K562 (cell line): ENCODE measurements at regions not wholly inside any gene's neighbourhood (a gene's known extent, or its start where the extent isn't known, plus 50 kb on each side); places are given as distances from the start of the nearest gene placed in this dataset.

ENCODE experiments used
- ATAC-seq: fragments of 200-7000 bp; cut with Tn5 transposase; 3 replicates; pipeline ENCODE4 v1.9.1; 2020; ENCODE audit warnings: moderate library complexity
- BruUV-seq: library from RNA; stranded (reverse); fragments of 400-500 nt; replicated peaks from 2 replicates; lab custom pipeline; 2021; lab: Mats Ljungman, UMichigan
- CTCF ChIA-PET: fragments of 300-600 bp; formaldehyde crosslinking; extraction: SDS; loops from one replicate; lab custom pipeline; 2021; ENCODE audit warnings: low intra/inter-chr PET ratio; lab: Yijun Ruan, JAX
- POLR2A ChIA-PET: fragments of 300-600, 350-650 bp; sonication (Branson Sonifier 250); formaldehyde crosslinking; extraction: SDS; loops from one replicate; lab custom pipeline; 2021; ENCODE audit warnings: antibody characterized with exemption, inconsistent platforms; lab: Yijun Ruan, JAX
- DNase-seq, 4 experiments: peaks; one replicate each; pipeline versions ENCODE4 v3.0.0 to v3.0.0-alpha.2; 2011 to 2018; ENCODE audit warnings: low spot score in 3 of 4, mixed read lengths in 3 of 4; ENCODE audit errors: extremely low read depth in 1 of 4
- FAIRE-seq: peaks from 2 replicates; lab custom pipeline; 2011; peaks lifted over from hg19 to GRCh38; lab: Jason Lieb, UNC
- H2AFZ ChIP-seq: 2 replicates; pipeline ENCODE4 v1.6.0; 2011; ENCODE audit warnings: low read depth, low read length, control low read depth, inconsistent platforms
- H3K27ac ChIP-seq: fragments of 200-600 bp; 3 replicates; pipeline ENCODE4 v1.8.0; 2011; ENCODE audit warnings: low read depth, mild to moderate bottlenecking, control low read depth, inconsistent platforms, low read length, moderate library complexity, mixed read lengths; ENCODE audit errors: extremely low read depth
- H3K27me3 ChIP-seq, 2 experiments: fragments of 300-600 bp in 1 of 2; 2 replicates in 1 of 2; 3 replicates in 1 of 2; pipeline versions ENCODE4 v1.6.0 to v1.8.0; 2011; ENCODE audit warnings: inconsistent platforms in 2 of 2, low read length in 2 of 2, mild to moderate bottlenecking in 1 of 2, mixed read lengths in 1 of 2, moderate library complexity in 1 of 2; ENCODE audit not compliant: control insufficient read depth in 2 of 2, insufficient read depth in 2 of 2
- H3K36me3 ChIP-seq: fragments of 300-600 bp; 3 replicates; pipeline ENCODE4 v1.8.0; 2011; ENCODE audit warnings: mild to moderate bottlenecking, low read length, inconsistent platforms; ENCODE audit not compliant: control insufficient read depth, insufficient read depth
- H3K4me1 ChIP-seq, 2 experiments: fragments of 200-600 bp in 1 of 2; replicated peaks in 1 of 2; 2 replicates in 1 of 2; 3 replicates in 1 of 2; pipeline versions ENCODE4 v1.5.1 to v1.8.0; 2011; ENCODE audit warnings: inconsistent platforms in 2 of 2, low read length in 2 of 2, mild to moderate bottlenecking in 1 of 2, mixed read lengths in 1 of 2, moderate library complexity in 1 of 2; ENCODE audit not compliant: control insufficient read depth in 2 of 2, insufficient read depth in 2 of 2
- H3K4me2 ChIP-seq: 2 replicates; pipeline ENCODE4 v1.6.1; 2011; ENCODE audit warnings: low read length, control low read depth, inconsistent platforms, mixed read lengths; ENCODE audit not compliant: insufficient read depth
- H3K4me3 ChIP-seq: fragments of 200-600 bp; sonication (generic), shearing (Covaris generic); 2 replicates; pipeline ENCODE4 v1.5.1; 2016; ENCODE audit warnings: control low read depth, inconsistent platforms
- H3K79me2 ChIP-seq: fragments of 200-600 bp; 3 replicates; pipeline ENCODE4 v1.8.0; 2011; ENCODE audit warnings: low read length, inconsistent platforms; ENCODE audit not compliant: control insufficient read depth, insufficient read depth
- H3K9ac ChIP-seq, 2 experiments: 2 replicates each; pipeline versions ENCODE4 v1.6.0 to v1.6.1; 2011; ENCODE audit warnings: low read depth in 2 of 2, low read length in 2 of 2, control low read depth in 1 of 2, inconsistent platforms in 1 of 2, mild to moderate bottlenecking in 1 of 2, mixed read lengths in 1 of 2; ENCODE audit not compliant: insufficient read depth in 1 of 2
- H3K9me1 ChIP-seq: one replicate; pipeline ENCODE4 v1.6.0; 2011; ENCODE audit warnings: inconsistent platforms, mild to moderate bottlenecking, low read length, moderate library complexity; ENCODE audit not compliant: control insufficient read depth, insufficient read depth
- H3K9me3 ChIP-seq: replicated peaks from 2 replicates; pipeline ENCODE4 v1.5.1; 2011; ENCODE audit warnings: low read depth, low read length, inconsistent platforms; ENCODE audit not compliant: control insufficient read depth, insufficient read depth
- H4K20me1 ChIP-seq: replicated peaks from 2 replicates; pipeline ENCODE4 v1.6.1; 2011; ENCODE audit warnings: low read length, inconsistent platforms, mixed read lengths; ENCODE audit not compliant: control insufficient read depth, insufficient read depth
- CBX3 ChIP-seq, 2 experiments: IDR thresholded peaks; 1 replicate in 1 of 2; 2 replicates in 1 of 2; pipeline ENCODE4 v1.6.1; 2012; ENCODE audit warnings: inconsistent platforms in 2 of 2, low read length in 2 of 2, borderline replicate concordance in 1 of 2, control low read depth in 1 of 2
- MTA1 ChIP-seq: fragments of 450-650 bp; IDR thresholded peaks from 2 replicates; pipeline ENCODE4 v1.6.1; 2017; ENCODE audit warnings: borderline replicate concordance
- ZNF384 ChIP-seq: IDR thresholded peaks from 2 replicates; pipeline ENCODE4 v1.6.1; 2012; ENCODE audit warnings: low read depth, low read length, improper control_type of control experiment
- WGBS: fragments of 100-300 bp; shearing (Covaris generic); methylation state at CpG from one replicate; pipeline ENCODE4 v1.1.6; 2016; ENCODE audit warnings: low coverage, mixed read lengths; ENCODE audit not compliant: insufficient coverage; ENCODE audit errors: missing lambda C conversion rate; 5-methylcytosine and 5-hydroxymethylcytosine counted together
- in situ Hi-C: fragments of 300-500 bp; cut with MboI; formaldehyde crosslinking; loops from 4 replicates; pipeline ENCODE4 v1.15.0; 2018; ENCODE audit warnings: inconsistent platforms, mixed read lengths
- intact Hi-C: fragments of 100-400 bp; cut with micrococcal nuclease; formaldehyde crosslinking; loops from 2 replicates; pipeline ENCODE4 v1.14.2; 2022
- TF ChIP-seq, protein P1 (sequence below): IDR thresholded peaks from 2 replicates; pipeline ENCODE4 v1.6.1; 2016; ENCODE audit warnings: missing genetic modification characterization, missing compliant biosample characterization
- TF ChIP-seq, protein P2 (sequence below): fragments of 250-450 bp; sonication (Bioruptor Pico); IDR thresholded peaks from 2 replicates; pipeline ENCODE4 v1.5.0; 2020; ENCODE audit warnings: mild to moderate bottlenecking, borderline replicate concordance
- TF ChIP-seq, protein P3 (sequence below): fragments of 250-450 bp; sonication (Bioruptor Pico); IDR thresholded peaks from 2 replicates; pipeline ENCODE4 v1.4.0; 2020; ENCODE audit warnings: mild to moderate bottlenecking
- TF ChIP-seq, protein P4 (sequence below): fragments of 250-450 bp; sonication (Bioruptor Pico); IDR thresholded peaks from 2 replicates; pipeline ENCODE4 v1.8.0; 2022; ENCODE audit warnings: moderate library complexity, mild to moderate bottlenecking, inconsistent platforms
- TF ChIP-seq, protein P5 (sequence below), 2 experiments: fragments of 450-650 bp; IDR thresholded peaks; 2 replicates each; pipeline ENCODE4 v1.6.1; 2018; ENCODE audit warnings: mild to moderate bottlenecking in 2 of 2, low read depth in 1 of 2; ENCODE audit not compliant: partially characterized antibody in 2 of 2

DNA sequence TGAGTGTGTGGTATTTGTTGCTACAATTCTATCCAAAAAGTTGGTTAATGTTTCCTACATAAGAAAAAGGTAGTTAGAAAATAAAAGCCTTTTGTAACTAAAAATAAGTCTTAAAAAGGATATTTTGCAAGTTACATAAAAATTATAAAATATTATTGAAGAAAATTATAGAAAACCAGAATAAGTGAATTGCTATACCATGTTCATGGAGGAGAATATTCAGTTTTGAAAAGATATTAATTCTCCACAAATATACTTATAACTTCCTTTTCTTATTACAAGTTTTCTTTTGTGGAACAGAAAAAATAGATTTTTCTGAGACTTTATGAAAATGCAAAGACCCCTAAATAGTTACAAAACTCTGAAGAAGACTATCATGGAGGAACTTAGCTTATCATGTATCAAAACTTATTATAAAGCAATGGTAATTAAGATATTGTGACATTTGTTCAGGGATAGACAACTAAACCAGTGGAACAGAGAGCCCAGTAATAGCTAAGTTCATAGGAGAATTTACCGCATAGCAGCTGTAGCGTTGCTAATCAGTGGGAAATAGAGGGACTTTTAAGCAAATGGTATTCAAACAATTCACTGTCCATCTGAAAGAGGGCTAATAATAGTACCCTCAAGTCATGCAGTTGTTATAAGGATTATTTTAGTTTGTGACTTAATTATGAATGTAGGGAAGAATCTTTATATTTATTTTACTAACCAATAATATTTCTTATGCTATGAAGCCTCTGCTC, 515.2 kb upstream of the ZNF608 start (continued):
- TF ChIP-seq, protein P1, sequence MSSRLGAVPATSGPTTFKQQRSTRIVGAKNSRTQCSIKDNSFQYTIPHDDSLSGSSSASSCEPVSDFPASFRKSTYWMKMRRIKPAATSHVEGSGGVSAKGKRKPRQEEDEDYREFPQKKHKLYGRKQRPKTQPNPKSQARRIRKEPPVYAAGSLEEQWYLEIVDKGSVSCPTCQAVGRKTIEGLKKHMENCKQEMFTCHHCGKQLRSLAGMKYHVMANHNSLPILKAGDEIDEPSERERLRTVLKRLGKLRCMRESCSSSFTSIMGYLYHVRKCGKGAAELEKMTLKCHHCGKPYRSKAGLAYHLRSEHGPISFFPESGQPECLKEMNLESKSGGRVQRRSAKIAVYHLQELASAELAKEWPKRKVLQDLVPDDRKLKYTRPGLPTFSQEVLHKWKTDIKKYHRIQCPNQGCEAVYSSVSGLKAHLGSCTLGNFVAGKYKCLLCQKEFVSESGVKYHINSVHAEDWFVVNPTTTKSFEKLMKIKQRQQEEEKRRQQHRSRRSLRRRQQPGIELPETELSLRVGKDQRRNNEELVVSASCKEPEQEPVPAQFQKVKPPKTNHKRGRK (tag) = no peak
- TF ChIP-seq ZNF384 (no peak), CBX3 (IDR thresholded peaks at IDR 0.05; ENCODE audit: borderline replicate concordance in 1 of 2, low read length in 2 of 2) (no peak)
- TF ChIP-seq, protein P2, sequence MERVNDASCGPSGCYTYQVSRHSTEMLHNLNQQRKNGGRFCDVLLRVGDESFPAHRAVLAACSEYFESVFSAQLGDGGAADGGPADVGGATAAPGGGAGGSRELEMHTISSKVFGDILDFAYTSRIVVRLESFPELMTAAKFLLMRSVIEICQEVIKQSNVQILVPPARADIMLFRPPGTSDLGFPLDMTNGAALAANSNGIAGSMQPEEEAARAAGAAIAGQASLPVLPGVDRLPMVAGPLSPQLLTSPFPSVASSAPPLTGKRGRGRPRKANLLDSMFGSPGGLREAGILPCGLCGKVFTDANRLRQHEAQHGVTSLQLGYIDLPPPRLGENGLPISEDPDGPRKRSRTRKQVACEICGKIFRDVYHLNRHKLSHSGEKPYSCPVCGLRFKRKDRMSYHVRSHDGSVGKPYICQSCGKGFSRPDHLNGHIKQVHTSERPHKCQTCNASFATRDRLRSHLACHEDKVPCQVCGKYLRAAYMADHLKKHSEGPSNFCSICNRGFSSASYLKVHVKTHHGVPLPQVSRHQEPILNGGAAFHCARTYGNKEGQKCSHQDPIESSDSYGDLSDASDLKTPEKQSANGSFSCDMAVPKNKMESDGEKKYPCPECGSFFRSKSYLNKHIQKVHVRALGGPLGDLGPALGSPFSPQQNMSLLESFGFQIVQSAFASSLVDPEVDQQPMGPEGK (CRISPR knock-in tag) = no peak
- TF ChIP-seq, all 486 proteins: peak for 0

DNA sequence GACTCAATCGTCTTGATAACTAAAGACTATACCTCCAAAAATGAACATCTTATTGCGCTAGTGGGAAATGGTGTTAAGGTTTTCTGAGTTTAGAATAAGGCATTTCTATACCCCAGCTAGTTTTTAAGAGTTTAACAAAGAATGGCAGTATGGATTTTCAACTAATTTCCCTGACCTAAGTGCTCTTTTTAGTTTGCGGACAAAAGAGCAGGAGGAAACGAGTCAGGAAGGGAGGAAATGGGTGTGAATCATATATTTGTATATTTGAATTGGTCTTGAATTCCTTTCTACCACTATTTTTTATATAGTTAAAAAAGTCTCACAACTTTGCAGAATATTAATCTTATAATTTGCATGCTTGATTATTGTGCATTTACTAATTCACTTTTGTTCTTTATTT, 516.3 kb upstream of the ZNF608 start:
- POLR2A ChIA-PET = no interaction called here
- in situ Hi-C loops = no loop called here
- no TSS peak for BruUV-seq
- Histone ChIP-seq H3K9me1 (no peaks in the 10 kb centered on the region), H3K27ac (no peak overlapping the region), H3K4me1 (no peaks in the 10 kb centered on the region), H2AFZ (no peak overlapping the region), H3K79me2 (no peaks in the 10 kb centered on the region), H4K20me1 (no peaks in the 10 kb centered on the region), H3K36me3 (no peaks in the 10 kb centered on the region), H3K27me3 (no peaks in the 10 kb centered on the region), H3K4me2 (no peak overlapping the region), H3K9ac (no peak overlapping the region), H3K9me3 (peaks cover 4% of the 10 kb centered on the region; the same call in 1 of the 2 replicates), H3K4me3 (no peak overlapping the region)
- CTCF ChIA-PET = no interaction called here
- ATAC-seq (no peak), DNase-seq (no peak), FAIRE-seq (no peak)
- WGBS = 2% methylated on average over 4 of the region's 4 CpGs
- intact Hi-C loops = no loop called here
- TF ChIP-seq, protein P3, sequence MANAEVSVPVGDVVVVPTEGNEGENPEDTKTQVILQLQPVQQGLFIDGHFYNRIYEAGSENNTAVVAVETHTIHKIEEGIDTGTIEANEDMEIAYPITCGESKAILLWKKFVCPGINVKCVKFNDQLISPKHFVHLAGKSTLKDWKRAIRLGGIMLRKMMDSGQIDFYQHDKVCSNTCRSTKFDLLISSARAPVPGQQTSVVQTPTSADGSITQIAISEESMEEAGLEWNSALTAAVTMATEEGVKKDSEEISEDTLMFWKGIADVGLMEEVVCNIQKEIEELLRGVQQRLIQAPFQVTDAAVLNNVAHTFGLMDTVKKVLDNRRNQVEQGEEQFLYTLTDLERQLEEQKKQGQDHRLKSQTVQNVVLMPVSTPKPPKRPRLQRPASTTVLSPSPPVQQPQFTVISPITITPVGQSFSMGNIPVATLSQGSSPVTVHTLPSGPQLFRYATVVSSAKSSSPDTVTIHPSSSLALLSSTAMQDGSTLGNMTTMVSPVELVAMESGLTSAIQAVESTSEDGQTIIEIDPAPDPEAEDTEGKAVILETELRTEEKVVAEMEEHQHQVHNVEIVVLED (CRISPR knock-in tag) = no peak
- TF ChIP-seq MTA1 = no peak
- TF ChIP-seq, protein P4, sequence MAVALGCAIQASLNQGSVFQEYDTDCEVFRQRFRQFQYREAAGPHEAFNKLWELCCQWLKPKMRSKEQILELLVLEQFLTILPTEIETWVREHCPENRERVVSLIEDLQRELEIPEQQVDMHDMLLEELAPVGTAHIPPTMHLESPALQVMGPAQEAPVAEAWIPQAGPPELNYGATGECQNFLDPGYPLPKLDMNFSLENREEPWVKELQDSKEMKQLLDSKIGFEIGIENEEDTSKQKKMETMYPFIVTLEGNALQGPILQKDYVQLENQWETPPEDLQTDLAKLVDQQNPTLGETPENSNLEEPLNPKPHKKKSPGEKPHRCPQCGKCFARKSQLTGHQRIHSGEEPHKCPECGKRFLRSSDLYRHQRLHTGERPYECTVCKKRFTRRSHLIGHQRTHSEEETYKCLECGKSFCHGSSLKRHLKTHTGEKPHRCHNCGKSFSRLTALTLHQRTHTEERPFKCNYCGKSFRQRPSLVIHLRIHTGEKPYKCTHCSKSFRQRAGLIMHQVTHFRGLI = no peak
- TF ChIP-seq, protein P5, sequence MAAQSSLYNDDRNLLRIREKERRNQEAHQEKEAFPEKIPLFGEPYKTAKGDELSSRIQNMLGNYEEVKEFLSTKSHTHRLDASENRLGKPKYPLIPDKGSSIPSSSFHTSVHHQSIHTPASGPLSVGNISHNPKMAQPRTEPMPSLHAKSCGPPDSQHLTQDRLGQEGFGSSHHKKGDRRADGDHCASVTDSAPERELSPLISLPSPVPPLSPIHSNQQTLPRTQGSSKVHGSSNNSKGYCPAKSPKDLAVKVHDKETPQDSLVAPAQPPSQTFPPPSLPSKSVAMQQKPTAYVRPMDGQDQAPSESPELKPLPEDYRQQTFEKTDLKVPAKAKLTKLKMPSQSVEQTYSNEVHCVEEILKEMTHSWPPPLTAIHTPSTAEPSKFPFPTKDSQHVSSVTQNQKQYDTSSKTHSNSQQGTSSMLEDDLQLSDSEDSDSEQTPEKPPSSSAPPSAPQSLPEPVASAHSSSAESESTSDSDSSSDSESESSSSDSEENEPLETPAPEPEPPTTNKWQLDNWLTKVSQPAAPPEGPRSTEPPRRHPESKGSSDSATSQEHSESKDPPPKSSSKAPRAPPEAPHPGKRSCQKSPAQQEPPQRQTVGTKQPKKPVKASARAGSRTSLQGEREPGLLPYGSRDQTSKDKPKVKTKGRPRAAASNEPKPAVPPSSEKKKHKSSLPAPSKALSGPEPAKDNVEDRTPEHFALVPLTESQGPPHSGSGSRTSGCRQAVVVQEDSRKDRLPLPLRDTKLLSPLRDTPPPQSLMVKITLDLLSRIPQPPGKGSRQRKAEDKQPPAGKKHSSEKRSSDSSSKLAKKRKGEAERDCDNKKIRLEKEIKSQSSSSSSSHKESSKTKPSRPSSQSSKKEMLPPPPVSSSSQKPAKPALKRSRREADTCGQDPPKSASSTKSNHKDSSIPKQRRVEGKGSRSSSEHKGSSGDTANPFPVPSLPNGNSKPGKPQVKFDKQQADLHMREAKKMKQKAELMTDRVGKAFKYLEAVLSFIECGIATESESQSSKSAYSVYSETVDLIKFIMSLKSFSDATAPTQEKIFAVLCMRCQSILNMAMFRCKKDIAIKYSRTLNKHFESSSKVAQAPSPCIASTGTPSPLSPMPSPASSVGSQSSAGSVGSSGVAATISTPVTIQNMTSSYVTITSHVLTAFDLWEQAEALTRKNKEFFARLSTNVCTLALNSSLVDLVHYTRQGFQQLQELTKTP (IDR thresholded peaks at IDR 0.05; ENCODE audit: low read depth in 1 of 2, partially characterized antibody in 2 of 2) = no peak
